ENCODE measurements at regions not wholly inside any gene's neighbourhood (a gene's known extent, or its start where the extent isn't known, plus 50 kb on each side); places are given as distances from the start of the nearest gene placed in this dataset.
"Not testable (repeated sequence)": the region's sequence is repeated elsewhere in the genome, so short reads cannot be mapped to it uniquely, and the experiment has no call there.

GRCh38 chr20:47940101-47940813 lies 155.0 kb upstream of the SULF2 start:
- no peak for DNase-seq

- DNase-seq: no peak
These were observed 151.3 kb upstream of the SULF2 start for GRCh38 chr20:47936612-47937011.

- no peak for DNase-seq
These were observed 149.5 kb upstream of the SULF2 start for GRCh38 chr20:47934761-47935160.

GRCh38 chr20:47931443-47931842 lies 146.2 kb upstream of the SULF2 start:
- no peak for DNase-seq

- no peak for DNase-seq
These were observed 145.7 kb upstream of the SULF2 start for GRCh38 chr20:47931002-47931401.

GRCh38 chr20:47929368-47930115 lies 144.3 kb upstream of the SULF2 start:
- DNase-seq: no peak

- DNase-seq: no peak
These were observed 142.7 kb upstream of the SULF2 start for GRCh38 chr20:47927944-47928343.

GRCh38 chr20:47927385-47927851 lies 142.1 kb upstream of the SULF2 start:
- DNase-seq: no peak

- no peak for DNase-seq
These were observed 141.4 kb upstream of the SULF2 start for GRCh38 chr20:47926731-47927130.

GRCh38 chr20:47925593-47925992 lies 140.3 kb upstream of the SULF2 start:
- DNase-seq: no peak

- DNase-seq: no peak
These were observed 137.0 kb upstream of the SULF2 start for GRCh38 chr20:47922269-47922668.

GRCh38 chr20:47921829-47922228 lies 136.5 kb upstream of the SULF2 start:
- DNase-seq: not testable (repeated sequence)

GRCh38 chr20:47921408-47921807 lies 136.1 kb upstream of the SULF2 start:
- no peak for DNase-seq

- no peak for DNase-seq
These were observed 132.3 kb upstream of the SULF2 start for GRCh38 chr20:47917549-47918070.

GRCh38 chr20:47915495-47915894 lies 130.2 kb upstream of the SULF2 start:
- DNase-seq: no peak

- DNase-seq: no peak
These were observed 129.5 kb upstream of the SULF2 start for GRCh38 chr20:47914792-47915191.

GRCh38 chr20:47912786-47913501 lies 127.7 kb upstream of the SULF2 start:
- DNase-seq: not testable (repeated sequence)

GRCh38 chr20:47912165-47912564 lies 126.9 kb upstream of the SULF2 start:
- not testable (repeated sequence) for DNase-seq

- DNase-seq: not testable (repeated sequence)
These were observed 124.6 kb upstream of the SULF2 start for GRCh38 chr20:47909696-47910369.

- not testable (repeated sequence) for DNase-seq
These were observed 123.2 kb upstream of the SULF2 start for GRCh38 chr20:47908361-47909035.

GRCh38 chr20:47907951-47908350 lies 122.7 kb upstream of the SULF2 start:
- not testable (repeated sequence) for DNase-seq

GRCh38 chr20:47907031-47907675 lies 121.9 kb upstream of the SULF2 start:
- DNase-seq: no peak

Data from NCI-H1105 (cell line).